H1 (cell line): ENCODE measurements at regions not wholly inside any gene's neighbourhood (a gene's known extent, or its start where the extent isn't known, plus 50 kb on each side); places are given as distances from the start of the nearest gene placed in this dataset.

Source experiments
- CTCF ChIA-PET: fragments of 300-600 bp; sonication (Branson Sonifier 250); formaldehyde crosslinking; loops from one replicate; lab custom pipeline; 2021; ENCODE audit not compliant: partially characterized antibody; lab: Charles Lee
- POLR2A ChIA-PET: fragments of 300-600 bp; sonication (Branson Sonifier 250); formaldehyde crosslinking; loops from one replicate; lab custom pipeline; 2021; ENCODE audit warnings: inconsistent platforms; ENCODE audit not compliant: partially characterized antibody; lab: Charles Lee
- DNase-seq, 2 experiments: peaks; one replicate each; pipeline versions ENCODE4 v3.0.0 to v3.0.0-alpha.2; 2010 to 2022; ENCODE audit warnings: low spot score in 2 of 2, low read depth in 1 of 2, mixed read lengths in 1 of 2
- FAIRE-seq: peaks from 2 replicates; lab custom pipeline; 2011; peaks lifted over from hg19 to GRCh38; lab: Jason Lieb, UNC
- H2AFZ ChIP-seq: 2 replicates; pipeline ENCODE4 v1.8.1; 2012; ENCODE audit warnings: low read length, inconsistent platforms
- H2AK5ac ChIP-seq: 2 replicates; pipeline ENCODE4 v1.6.1; 2013; ENCODE audit warnings: low read depth, low read length
- H2BK120ac ChIP-seq: replicated peaks from 2 replicates; pipeline ENCODE3; 2013; ENCODE audit warnings: low read depth, low read length, inconsistent platforms
- H2BK12ac ChIP-seq: 2 replicates; pipeline ENCODE4 v1.6.1; 2013; ENCODE audit warnings: low read depth, low read length
- H2BK15ac ChIP-seq: 2 replicates; pipeline ENCODE4 v1.6.1; 2013; ENCODE audit warnings: low read length
- H2BK20ac ChIP-seq: 2 replicates; pipeline ENCODE4 v1.6.1; 2013; ENCODE audit warnings: low read length
- H2BK5ac ChIP-seq: 2 replicates; pipeline ENCODE4 v1.6.1; 2013; ENCODE audit warnings: low read depth, low read length
- H3K14ac ChIP-seq: 2 replicates; pipeline ENCODE4 v1.6.1; 2013; ENCODE audit warnings: inconsistent platforms; ENCODE audit not compliant: insufficient read length
- H3K18ac ChIP-seq: 2 replicates; pipeline ENCODE4 v1.6.1; 2013; ENCODE audit warnings: low read length; ENCODE audit errors: extremely low read depth
- H3K23ac ChIP-seq: 2 replicates; pipeline ENCODE4 v1.6.1; 2013; ENCODE audit warnings: inconsistent platforms; ENCODE audit not compliant: insufficient read length
- H3K23me2 ChIP-seq: 2 replicates; pipeline ENCODE4 v1.6.1; 2013; ENCODE audit warnings: low read depth, low read length
- H3K27ac ChIP-seq: 2 replicates; pipeline ENCODE4 v1.6.1; 2011; ENCODE audit warnings: low read depth, low read length, inconsistent platforms
- H3K27me3 ChIP-seq, 4 experiments: replicated peaks in 1 of 4; 1 replicate in 1 of 4; 2 replicates in 3 of 4; pipeline versions ENCODE4 v1.6.1 to v1.8.1; 2011 to 2013; ENCODE audit warnings: low read length in 3 of 4, mild to moderate bottlenecking in 3 of 4, inconsistent platforms in 2 of 4, mixed read lengths in 2 of 4, moderate library complexity in 1 of 4; ENCODE audit not compliant: control insufficient read depth in 3 of 4, insufficient read depth in 3 of 4; ENCODE audit errors: extremely low read depth in 1 of 4
- H3K36me3 ChIP-seq, 4 experiments: 2 replicates each; pipeline versions ENCODE4 v1.6.1 to v1.8.1; 2011 to 2013; ENCODE audit warnings: mild to moderate bottlenecking in 4 of 4, low read length in 3 of 4, moderate library complexity in 2 of 4, control low read depth in 1 of 4, inconsistent platforms in 1 of 4; ENCODE audit not compliant: insufficient read depth in 4 of 4, control insufficient read depth in 2 of 4
- H3K4ac ChIP-seq: replicated peaks from 2 replicates; pipeline ENCODE3; 2013; ENCODE audit warnings: low read length, low read depth, mixed read lengths, inconsistent platforms; ENCODE audit not compliant: insufficient read length
- H3K4me1 ChIP-seq, 4 experiments: replicated peaks in 1 of 4; 1 replicate in 1 of 4; 2 replicates in 3 of 4; pipeline versions ENCODE4 v1.6.1 to v1.8.1; 2011 to 2013; ENCODE audit warnings: low read length in 3 of 4, inconsistent platforms in 2 of 4, mixed read lengths in 1 of 4; ENCODE audit not compliant: insufficient read depth in 4 of 4, control insufficient read depth in 3 of 4
- H3K4me2 ChIP-seq, 2 experiments: 2 replicates each; pipeline versions ENCODE4 v1.6.1 to v1.8.1; 2011 to 2013; ENCODE audit warnings: low read depth in 2 of 2, low read length in 2 of 2, control low read depth in 1 of 2, inconsistent platforms in 1 of 2, mild to moderate bottlenecking in 1 of 2; ENCODE audit not compliant: insufficient read depth in 1 of 2
- H3K4me3 ChIP-seq, 4 experiments: fragments of 200-600, 300-600 bp in 1 of 4; sonication (generic), shearing (Covaris generic), sonication (Bioruptor Twin) in 1 of 4; 2 replicates each; pipeline versions ENCODE4 v1.5.1 to v1.8.1; 2011 to 2016; ENCODE audit warnings: low read length in 4 of 4, low read depth in 3 of 4, control low read depth in 2 of 4, inconsistent platforms in 2 of 4, mild to moderate bottlenecking in 2 of 4, mixed read lengths in 1 of 4, moderate library complexity in 1 of 4; ENCODE audit not compliant: insufficient read depth in 2 of 4; ENCODE audit errors: extremely low read depth in 1 of 4
- H3K56ac ChIP-seq: replicated peaks from 2 replicates; pipeline ENCODE3; 2013; ENCODE audit warnings: low read depth, mild to moderate bottlenecking, mixed read lengths, low read length, inconsistent platforms; ENCODE audit not compliant: insufficient read length
- H3K79me1 ChIP-seq: 2 replicates; pipeline ENCODE4 v1.6.1; 2013; ENCODE audit warnings: low read depth, low read length, control low read depth
- H3K79me2 ChIP-seq, 2 experiments: 2 replicates each; pipeline versions ENCODE4 v1.6.1 to v1.8.1; 2012 to 2013; ENCODE audit warnings: low read length in 2 of 2, mild to moderate bottlenecking in 2 of 2, inconsistent platforms in 1 of 2; ENCODE audit not compliant: insufficient read depth in 2 of 2, control insufficient read depth in 1 of 2
- H3K9ac ChIP-seq, 4 experiments: replicated peaks in 1 of 4; 1 replicate in 1 of 4; 2 replicates in 3 of 4; pipeline versions ENCODE4 v1.6.1 to v1.8.1; 2011 to 2013; ENCODE audit warnings: low read depth in 3 of 4, low read length in 3 of 4, control low read depth in 2 of 4, mild to moderate bottlenecking in 2 of 4, moderate library complexity in 2 of 4, inconsistent platforms in 1 of 4; ENCODE audit errors: extremely low read depth in 1 of 4
- H3K9me3 ChIP-seq, 2 experiments: 2 replicates each; pipeline versions ENCODE4 v1.6.1 to v1.8.1; 2012 to 2013; ENCODE audit warnings: mild to moderate bottlenecking in 2 of 2, moderate library complexity in 2 of 2, control low read depth in 1 of 2, inconsistent platforms in 1 of 2, low read depth in 1 of 2, low read length in 1 of 2, mixed read lengths in 1 of 2; ENCODE audit not compliant: insufficient read depth in 2 of 2
- H4K20me1 ChIP-seq, 2 experiments: replicated peaks in 1 of 2; 2 replicates each; pipeline versions ENCODE3 to v1.8.1; 2011 to 2013; ENCODE audit warnings: inconsistent platforms in 2 of 2, low read length in 2 of 2, mild to moderate bottlenecking in 1 of 2; ENCODE audit not compliant: insufficient read depth in 2 of 2, control insufficient read depth in 1 of 2
- H4K5ac ChIP-seq: 2 replicates; pipeline ENCODE4 v1.6.1; 2013; ENCODE audit warnings: low read length, low read depth, mixed read lengths, inconsistent platforms; ENCODE audit not compliant: insufficient read length
- H4K8ac ChIP-seq: 2 replicates; pipeline ENCODE4 v1.8.0; 2013; ENCODE audit warnings: mild to moderate bottlenecking, moderate library complexity, low read length, inconsistent platforms; ENCODE audit not compliant: insufficient read depth; ENCODE audit errors: extremely low read depth
- H4K91ac ChIP-seq: replicated peaks from 2 replicates; pipeline ENCODE3; 2013; ENCODE audit warnings: low read length, mixed read lengths, inconsistent platforms; ENCODE audit not compliant: insufficient read length
- ASH2L ChIP-seq: fragments of 200-600, 300-600 bp; sonication (generic); IDR thresholded peaks from one replicate; pipeline ENCODE4 v1.7.1; 2017; ENCODE audit warnings: low read length
- CHD2 ChIP-seq: IDR thresholded peaks from 2 replicates; pipeline ENCODE4 v1.6.1; 2012; ENCODE audit warnings: low read length, improper control_type of control experiment
- CTCF ChIP-seq, 3 experiments: IDR thresholded peaks; 1 replicate in 2 of 3; 2 replicates in 1 of 3; pipeline versions ENCODE4 v1.5.1 to v1.6.1; 2011; ENCODE audit warnings: low read length in 3 of 3, mild to moderate bottlenecking in 3 of 3, inconsistent platforms in 2 of 3, low read depth in 1 of 3, moderate library complexity in 1 of 3; ENCODE audit not compliant: insufficient read depth in 1 of 3; ENCODE audit errors: control extremely low read depth in 1 of 3
- EP300 ChIP-seq, 2 experiments: IDR thresholded peaks; 1 replicate in 1 of 2; 2 replicates in 1 of 2; pipeline ENCODE4 v1.6.1; 2011 to 2012; ENCODE audit warnings: low read depth in 2 of 2, low read length in 2 of 2, mild to moderate bottlenecking in 2 of 2, borderline replicate concordance in 1 of 2, inconsistent platforms in 1 of 2, moderate library complexity in 1 of 2
- GTF2F1 ChIP-seq: IDR thresholded peaks from 2 replicates; pipeline ENCODE4 v1.6.1; 2012; ENCODE audit warnings: low read depth, low read length, improper control_type of control experiment, borderline replicate concordance
- KDM1A ChIP-seq: fragments of 200-600, 300-600 bp; sonication (generic); IDR thresholded peaks from 2 replicates; pipeline ENCODE4 v1.7.1; 2016; ENCODE audit warnings: mild to moderate bottlenecking, low read length, borderline replicate concordance
- POU5F1 ChIP-seq: IDR thresholded peaks from 2 replicates; pipeline ENCODE4 v1.6.1; 2011; ENCODE audit warnings: low read depth, mild to moderate bottlenecking, low read length, moderate library complexity
- RAD21 ChIP-seq, 2 experiments: IDR thresholded peaks in 1 of 2; conservative IDR thresholded peaks in 1 of 2; 2 replicates each; pipeline ENCODE4 v1.6.1; 2011; ENCODE audit warnings: low read depth in 2 of 2, low read length in 2 of 2, improper control_type of control experiment in 1 of 2, inconsistent platforms in 1 of 2, mild to moderate bottlenecking in 1 of 2, moderate library complexity in 1 of 2
- SP1 ChIP-seq: IDR thresholded peaks from 2 replicates; pipeline ENCODE4 v1.6.1; 2011; ENCODE audit warnings: low read depth, low read length
- TAF7 ChIP-seq: optimal IDR thresholded peaks from 2 replicates; pipeline ENCODE3; 2011; ENCODE audit warnings: low read depth, mild to moderate bottlenecking, inconsistent platforms, low read length, moderate library complexity, borderline replicate concordance
- WGBS, 2 experiments: shearing (Covaris generic) in 1 of 2; methylation state at CpG; one replicate each; pipeline versions ENCODE4 v1.1.6 to v1.1.7; 2013 to 2015; ENCODE audit warnings: low lambda C conversion rate in 2 of 2, mixed read lengths in 2 of 2, inconsistent platforms in 1 of 2, low coverage in 1 of 2, missing lambda C conversion rate in 1 of 2; ENCODE audit not compliant: insufficient replicate concordance in 2 of 2, insufficient coverage in 1 of 2, insufficient read length in 1 of 2; ENCODE audit errors: extremely low coverage in 1 of 2, missing lambda C conversion rate in 1 of 2; 5-methylcytosine and 5-hydroxymethylcytosine counted together
- TF ChIP-seq, protein P1 (sequence below): IDR thresholded peaks from 2 replicates; pipeline ENCODE4 v1.6.1; 2011; ENCODE audit warnings: low read depth, mild to moderate bottlenecking, low read length; ENCODE audit not compliant: insufficient read depth

- Histone ChIP-seq H3K56ac (no peak overlapping the region), H3K9me3 (peaks cover 26 to 27% of the 10 kb centered on the region in 2 experiments; a peak in 3 of 4 replicates), H3K9ac (no peak overlapping the region), H3K4me3 (no peak overlapping the region), H3K23ac (no peak overlapping the region), H4K91ac (no peak overlapping the region), H2BK20ac (no peak overlapping the region), H3K79me1 (no peaks in the 10 kb centered on the region), H3K4me1 (no peaks in the 10 kb centered on the region), H3K14ac (no peak overlapping the region), H2BK120ac (no peak overlapping the region), H3K27ac (no peak overlapping the region), H3K18ac (no peak overlapping the region), H3K79me2 (no peaks in the 10 kb centered on the region), H2BK5ac (no peak overlapping the region), H2AK5ac (no peak overlapping the region), H3K4me2 (no peak overlapping the region), H3K36me3 (no peaks in the 10 kb centered on the region), H2BK12ac (no peak overlapping the region), H4K5ac (no peak overlapping the region), H3K27me3 (no peaks in the 10 kb centered on the region), H3K4ac (no peak overlapping the region), H2AFZ (no peak overlapping the region), H4K8ac (no peak overlapping the region), H4K20me1 (no peaks in the 10 kb centered on the region), H3K23me2 (no peaks in the 10 kb centered on the region; the same call in 1 of the 2 replicates), H2BK15ac (no peak overlapping the region)
- 44% methylated on average over 1 of the region's 1 CpG; no CpG with 5 or more reads in 1 of the 2 experiments for WGBS, 2 experiments
- FAIRE-seq (no peak), DNase-seq (no peak)
- POLR2A ChIA-PET = no interaction called here
- CTCF ChIA-PET = no interaction called here
- TF ChIP-seq CTCF (IDR thresholded peaks at IDR 0.05; ENCODE audit: control extremely low read depth in 1 of 3, insufficient read depth in 1 of 3, low read depth in 1 of 3, low read length in 3 of 3) = no peak
- no peak for TF ChIP-seq CHD2
- TF ChIP-seq SP1 = no peak
- no peak for TF ChIP-seq POU5F1
- no peak for TF ChIP-seq GTF2F1
- TF ChIP-seq RAD21 (IDR thresholded peaks at IDR 0.05 in 1 of 2, conservative IDR thresholded peaks at IDR 0.05 in 1 of 2; ENCODE audit: low read depth in 2 of 2, low read length in 2 of 2) = no peak
- no peak for TF ChIP-seq EP300 (IDR thresholded peaks at IDR 0.05; ENCODE audit: borderline replicate concordance in 1 of 2, low read depth in 2 of 2, low read length in 2 of 2)
- no peak for TF ChIP-seq ASH2L
- TF ChIP-seq TAF7 = no peak
- no peak for TF ChIP-seq KDM1A
- TF ChIP-seq, protein P1, sequence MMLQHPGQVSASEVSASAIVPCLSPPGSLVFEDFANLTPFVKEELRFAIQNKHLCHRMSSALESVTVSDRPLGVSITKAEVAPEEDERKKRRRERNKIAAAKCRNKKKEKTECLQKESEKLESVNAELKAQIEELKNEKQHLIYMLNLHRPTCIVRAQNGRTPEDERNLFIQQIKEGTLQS = no peak
Observed at GRCh38 chr7:4484545-4484944, 197.6 kb upstream of the FOXK1 start.
